ENCODE measurements at regions not wholly inside any gene's neighbourhood (a gene's known extent, or its start where the extent isn't known, plus 50 kb on each side); places are given as distances from the start of the nearest gene placed in this dataset.
"Not testable (repeated sequence)": the region's sequence is repeated elsewhere in the genome, so short reads cannot be mapped to it uniquely, and the experiment has no call there.

DNA sequence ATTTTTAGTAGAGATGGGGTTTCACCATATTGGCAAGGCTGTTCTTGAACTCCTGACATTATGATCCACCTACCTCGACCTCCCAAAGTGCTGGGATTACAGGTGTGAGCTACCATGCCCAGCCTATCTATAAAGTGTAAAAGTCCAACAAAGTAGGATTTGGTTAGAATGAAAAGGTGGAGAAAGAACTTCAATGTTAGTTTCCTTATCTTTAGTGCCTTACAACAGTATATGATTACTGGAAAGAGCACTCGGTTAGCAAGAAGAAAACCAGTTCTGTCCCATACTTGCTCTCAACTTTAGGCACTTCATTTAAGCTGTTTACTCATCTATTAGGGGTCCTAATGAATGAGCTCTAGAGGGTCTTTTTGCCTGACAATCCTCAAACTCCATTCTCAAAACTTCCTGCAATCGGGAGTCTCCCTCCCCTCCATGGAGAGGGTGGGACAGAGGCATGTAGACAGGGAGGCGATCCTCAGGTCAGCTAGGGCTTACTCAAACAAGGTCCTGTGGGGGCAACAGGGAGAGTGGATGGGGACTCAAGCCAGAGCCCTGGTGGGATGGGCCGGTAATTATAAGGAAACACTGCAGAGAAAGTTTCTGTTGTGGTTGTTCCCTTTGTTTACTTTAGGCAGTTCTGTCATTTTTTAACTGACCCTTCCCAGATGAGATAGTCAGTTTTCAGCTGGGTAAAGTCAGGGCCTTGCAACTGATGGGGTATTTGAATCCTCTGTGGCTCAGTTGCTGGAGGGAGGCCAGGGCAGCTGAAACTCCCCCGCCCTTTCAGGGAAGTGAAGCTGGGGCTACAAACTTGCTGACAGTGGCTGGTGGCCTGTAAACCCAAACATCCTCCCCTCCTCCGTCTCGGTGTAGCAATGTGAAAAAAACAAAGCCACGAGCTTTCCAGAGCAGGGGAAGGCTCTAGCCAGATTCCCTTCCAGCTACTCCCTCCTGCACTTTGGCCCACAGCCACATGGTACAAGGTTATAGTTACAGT lies 64.4 kb upstream of the NOTCH2NLA start:
- H3K79me2 ChIP-seq (ENCODE audit: insufficient read depth, low read depth, low read length); CTCF ChIA-PET (ENCODE audit: unreplicated experiment); H3K9me3 ChIP-seq (ENCODE audit: low read length); H2AFZ ChIP-seq (ENCODE audit: low read length); H3K4me3 ChIP-seq (ENCODE audit: low read depth, low read length, poor library complexity, severe bottlenecking); POLR2A ChIA-PET; BruUV-seq (replicated peaks); H3K4me1 ChIP-seq (ENCODE audit: insufficient read depth, low read length, poor library complexity, severe bottlenecking); H3K4me2 ChIP-seq (ENCODE audit: low read length); H4K20me1 ChIP-seq (ENCODE audit: insufficient read depth, low read length); H3K36me3 ChIP-seq (ENCODE audit: insufficient read depth, low read length); H3K27ac ChIP-seq (ENCODE audit: low read depth, low read length, poor library complexity, severe bottlenecking); intact Hi-C loops (cut with micrococcal nuclease; ENCODE audit: unreplicated experiment); DNase-seq (ENCODE audit: low spot score); H3K9me2 ChIP-seq (ENCODE audit: insufficient read depth, low read length): not testable (repeated sequence)

DNA sequence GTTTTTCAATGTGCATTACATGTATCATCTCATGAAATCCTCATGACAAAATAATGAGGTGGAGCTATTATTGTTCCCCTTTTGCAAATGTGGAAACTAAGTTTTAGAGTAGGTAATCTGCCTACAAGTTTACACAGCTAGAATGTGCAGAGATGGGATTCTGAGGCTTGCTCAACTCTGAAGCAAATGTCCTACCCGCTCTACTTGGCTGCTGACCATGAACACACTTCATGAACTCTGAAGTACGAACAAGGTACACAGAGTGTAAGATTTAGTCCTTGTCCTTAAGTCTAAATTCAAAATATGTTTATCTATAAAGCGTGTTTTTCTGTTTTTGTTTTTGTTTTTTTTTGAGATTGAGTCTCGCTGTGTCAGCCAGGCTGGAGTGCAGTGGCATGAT lies 63.6 kb upstream of the NOTCH2NLA start:
- H3K4me1 ChIP-seq (ENCODE audit: insufficient read depth, low read length, poor library complexity, severe bottlenecking); H3K27ac ChIP-seq (ENCODE audit: low read depth, low read length, poor library complexity, severe bottlenecking); intact Hi-C loops (cut with micrococcal nuclease; ENCODE audit: unreplicated experiment); H3K4me3 ChIP-seq (ENCODE audit: low read depth, low read length, poor library complexity, severe bottlenecking); BruUV-seq (replicated peaks); H4K20me1 ChIP-seq (ENCODE audit: insufficient read depth, low read length); POLR2A ChIA-PET; DNase-seq (ENCODE audit: low spot score); H3K79me2 ChIP-seq (ENCODE audit: insufficient read depth, low read depth, low read length); H3K36me3 ChIP-seq (ENCODE audit: insufficient read depth, low read length); CTCF ChIA-PET (ENCODE audit: unreplicated experiment); H3K4me2 ChIP-seq (ENCODE audit: low read length); H3K9me3 ChIP-seq (ENCODE audit: low read length); H2AFZ ChIP-seq (ENCODE audit: low read length); H3K9me2 ChIP-seq (ENCODE audit: insufficient read depth, low read length): not testable (repeated sequence)

DNA sequence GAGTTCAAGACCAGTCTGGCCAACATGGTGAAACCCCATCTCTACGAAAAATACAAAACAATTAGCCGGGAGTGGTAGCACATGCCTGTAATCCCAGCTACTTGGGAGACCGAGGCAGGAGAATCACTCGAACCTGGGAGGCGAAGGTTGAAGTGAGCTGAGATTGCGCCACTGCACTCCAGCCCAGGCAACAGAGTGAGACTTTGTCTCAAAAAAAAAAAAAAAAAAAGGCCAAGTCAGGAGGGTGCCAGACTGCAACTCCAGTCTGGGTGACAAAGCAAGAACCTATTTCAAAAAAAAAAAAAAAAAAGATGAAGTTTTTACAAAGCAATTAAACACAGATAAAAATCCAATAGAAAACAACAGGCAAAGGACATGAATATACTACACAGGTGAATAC lies 59.1 kb upstream of the NOTCH2NLA start:
- H3K36me3 ChIP-seq (ENCODE audit: insufficient read depth, low read length); H4K20me1 ChIP-seq (ENCODE audit: insufficient read depth, low read length); H3K4me2 ChIP-seq (ENCODE audit: low read length); H3K79me2 ChIP-seq (ENCODE audit: insufficient read depth, low read depth, low read length); POLR2A ChIA-PET; BruUV-seq (replicated peaks); H3K9me3 ChIP-seq (ENCODE audit: low read length); CTCF ChIA-PET (ENCODE audit: unreplicated experiment); H3K9me2 ChIP-seq (ENCODE audit: insufficient read depth, low read length); intact Hi-C loops (cut with micrococcal nuclease; ENCODE audit: unreplicated experiment); DNase-seq (ENCODE audit: low spot score); H2AFZ ChIP-seq (ENCODE audit: low read length); H3K4me1 ChIP-seq (ENCODE audit: insufficient read depth, low read length, poor library complexity, severe bottlenecking); H3K27ac ChIP-seq (ENCODE audit: low read depth, low read length, poor library complexity, severe bottlenecking); H3K4me3 ChIP-seq (ENCODE audit: low read depth, low read length, poor library complexity, severe bottlenecking): not testable (repeated sequence)

DNA sequence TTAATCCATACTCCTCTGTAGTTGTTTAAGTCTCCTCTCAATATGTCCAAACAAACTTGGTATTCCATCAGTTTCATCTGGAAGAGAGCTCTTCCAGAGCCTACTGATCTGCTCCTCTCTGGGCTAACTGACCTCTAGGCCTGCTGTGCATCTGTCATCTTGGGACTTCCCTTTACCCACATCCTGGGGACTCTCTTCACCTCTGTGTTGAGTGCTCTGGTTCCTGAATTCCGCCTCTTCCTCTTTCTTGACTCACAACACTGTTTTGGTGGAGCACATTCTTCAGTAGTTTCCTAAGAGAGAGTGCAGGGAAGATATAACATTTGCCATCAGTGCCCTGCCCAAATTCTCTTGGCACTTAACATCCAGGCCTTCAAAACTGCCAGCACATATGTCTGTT lies 55.9 kb upstream of the NOTCH2NLA start:
- H3K9me2 ChIP-seq (ENCODE audit: insufficient read depth, low read length); H3K36me3 ChIP-seq (ENCODE audit: insufficient read depth, low read length); POLR2A ChIA-PET; H3K4me3 ChIP-seq (ENCODE audit: low read depth, low read length, poor library complexity, severe bottlenecking); DNase-seq (ENCODE audit: low spot score); H2AFZ ChIP-seq (ENCODE audit: low read length); BruUV-seq (replicated peaks); CTCF ChIA-PET (ENCODE audit: unreplicated experiment); intact Hi-C loops (cut with micrococcal nuclease; ENCODE audit: unreplicated experiment); H4K20me1 ChIP-seq (ENCODE audit: insufficient read depth, low read length); H3K4me2 ChIP-seq (ENCODE audit: low read length); H3K9me3 ChIP-seq (ENCODE audit: low read length); H3K4me1 ChIP-seq (ENCODE audit: insufficient read depth, low read length, poor library complexity, severe bottlenecking); H3K27ac ChIP-seq (ENCODE audit: low read depth, low read length, poor library complexity, severe bottlenecking); H3K79me2 ChIP-seq (ENCODE audit: insufficient read depth, low read depth, low read length): not testable (repeated sequence)

DNA sequence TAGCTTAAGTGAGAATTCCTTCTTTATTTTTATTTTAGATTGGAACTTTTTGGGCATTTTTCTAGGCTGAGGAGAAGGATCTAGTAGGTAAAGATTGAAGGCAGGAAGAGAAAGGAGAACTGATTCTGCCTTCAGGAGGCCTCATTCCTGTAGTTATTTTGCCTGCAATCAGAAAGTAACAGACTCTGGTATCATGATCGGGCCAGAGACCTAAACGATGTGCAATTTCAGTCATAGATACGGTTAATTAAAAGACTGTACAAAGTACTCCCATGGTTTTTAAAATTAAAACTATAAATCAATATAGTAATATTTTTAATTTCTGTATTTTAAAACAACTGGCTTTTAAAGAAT lies 54.7 kb upstream of the NOTCH2NLA start:
- H2AFZ ChIP-seq (ENCODE audit: low read length); H3K27ac ChIP-seq (ENCODE audit: low read depth, low read length, poor library complexity, severe bottlenecking); CTCF ChIA-PET (ENCODE audit: unreplicated experiment); H3K36me3 ChIP-seq (ENCODE audit: insufficient read depth, low read length); DNase-seq (ENCODE audit: low spot score); H3K4me3 ChIP-seq (ENCODE audit: low read depth, low read length, poor library complexity, severe bottlenecking); BruUV-seq (replicated peaks); H3K4me1 ChIP-seq (ENCODE audit: insufficient read depth, low read length, poor library complexity, severe bottlenecking); H3K4me2 ChIP-seq (ENCODE audit: low read length); H3K79me2 ChIP-seq (ENCODE audit: insufficient read depth, low read depth, low read length); H4K20me1 ChIP-seq (ENCODE audit: insufficient read depth, low read length); H3K9me3 ChIP-seq (ENCODE audit: low read length); POLR2A ChIA-PET; intact Hi-C loops (cut with micrococcal nuclease; ENCODE audit: unreplicated experiment); H3K9me2 ChIP-seq (ENCODE audit: insufficient read depth, low read length): not testable (repeated sequence)

DNA sequence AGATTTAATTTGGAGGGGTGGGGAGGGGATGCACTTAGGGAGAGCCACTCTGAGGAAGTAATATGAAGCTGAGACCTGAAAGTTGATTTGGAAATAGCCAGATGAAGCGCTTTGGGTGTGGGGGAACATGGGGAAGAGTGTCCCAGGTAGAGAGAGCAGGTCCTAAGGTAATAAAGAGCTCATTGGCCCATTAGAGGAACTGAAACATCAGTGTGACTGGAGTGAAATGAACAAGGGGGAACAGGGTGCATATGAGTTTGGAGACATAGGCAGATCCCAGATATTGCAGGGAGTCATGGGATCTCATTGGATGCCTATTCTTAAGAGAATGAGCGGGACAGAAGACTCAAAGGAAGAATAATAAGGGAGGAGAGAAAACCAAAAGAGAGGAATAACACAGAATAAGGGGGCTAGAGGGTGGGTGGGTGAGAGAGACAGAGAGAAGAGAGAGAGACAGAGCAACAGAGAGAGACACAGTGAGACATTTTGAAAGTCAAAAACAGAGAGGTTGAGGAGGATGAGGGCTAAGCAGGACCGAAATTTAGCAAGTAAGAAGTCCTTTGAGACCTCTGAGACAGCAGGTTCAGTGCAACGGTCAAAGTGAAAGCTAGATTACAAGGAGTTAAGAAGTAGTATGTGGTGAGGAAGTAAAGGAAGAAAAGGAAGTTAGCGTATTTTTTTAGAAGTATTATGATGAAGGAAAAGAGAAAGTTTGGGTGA lies 54.1 kb upstream of the NOTCH2NLA start:
- intact Hi-C loops (cut with micrococcal nuclease; ENCODE audit: unreplicated experiment); DNase-seq (ENCODE audit: low spot score); H3K9me2 ChIP-seq (ENCODE audit: insufficient read depth, low read length); H3K4me3 ChIP-seq (ENCODE audit: low read depth, low read length, poor library complexity, severe bottlenecking); H4K20me1 ChIP-seq (ENCODE audit: insufficient read depth, low read length); H3K27ac ChIP-seq (ENCODE audit: low read depth, low read length, poor library complexity, severe bottlenecking); H3K36me3 ChIP-seq (ENCODE audit: insufficient read depth, low read length); H3K9me3 ChIP-seq (ENCODE audit: low read length); CTCF ChIA-PET (ENCODE audit: unreplicated experiment); H2AFZ ChIP-seq (ENCODE audit: low read length); H3K4me1 ChIP-seq (ENCODE audit: insufficient read depth, low read length, poor library complexity, severe bottlenecking); H3K4me2 ChIP-seq (ENCODE audit: low read length); H3K79me2 ChIP-seq (ENCODE audit: insufficient read depth, low read depth, low read length); POLR2A ChIA-PET; BruUV-seq (replicated peaks): not testable (repeated sequence)
